ENCODE measurements at regions not wholly inside any gene's neighbourhood (a gene's known extent, or its start where the extent isn't known, plus 50 kb on each side); places are given as distances from the start of the nearest gene placed in this dataset.

GRCh38 chr12:9361879-9362326 is 153.7 kb upstream of the PZP start:
- POLR2A ChIA-PET: interaction anchor here (1.4 kb wide), 1 partner anchor 11 kb away, joined by 4 read pairs; no protein-coding TSS in a partner anchor
- H3K9me3 ChIP-seq (ENCODE audit: low read length): no peaks in the 10 kb centered on the region
- H3K4me2 ChIP-seq (ENCODE audit: low read depth, low read length): no peak overlapping the region
- H3K79me2 ChIP-seq (ENCODE audit: insufficient read depth, low read length): no peaks in the 10 kb centered on the region
- WGBS (ENCODE audit: low lambda C conversion rate): 84% methylated on average over 12 of the region's 12 CpGs
- BruUV-seq (replicated peaks): no TSS peak
- FAIRE-seq (no peak), DNase-seq (ENCODE audit: low spot score) (no peak), ATAC-seq (no peak)
- intact Hi-C loops (cut with micrococcal nuclease; ENCODE audit: unreplicated experiment) (no loop called here), in situ Hi-C loops (cut with HindIII; ENCODE audit: extremely low pct_ligation_motif_present, low pct_unique_long_range_greater_than_20kb) (no loop called here)
- H2AFZ ChIP-seq (ENCODE audit: low read length): no peak overlapping the region
- H4K20me1 ChIP-seq (ENCODE audit: insufficient read depth, low read length): no peaks in the 10 kb centered on the region
- H3K27me3 ChIP-seq (ENCODE audit: control insufficient read depth in 1 of 2, insufficient read depth in 2 of 2, low read length in 2 of 2): no peaks in the 10 kb centered on the region; a peak in 1 of 5 replicates
- H3K4me3 ChIP-seq (replicated peaks in 1 of 3; ENCODE audit: insufficient read depth in 1 of 3, low read depth in 2 of 3, low read length in 3 of 3): no peak overlapping the region
- no peak overlapping the region for H3K27ac ChIP-seq (ENCODE audit: extremely low read length, insufficient read depth, low read length)
- H3K4me1 ChIP-seq (ENCODE audit: insufficient read depth, low read length): peaks cover 42% of the 10 kb centered on the region
- H3K9ac ChIP-seq (ENCODE audit: insufficient read depth, low read depth, low read length): no peak overlapping the region
- CTCF ChIA-PET (ENCODE audit: low intra/inter-chr PET ratio, low total read pairs): no interaction called here
- no peaks in the 10 kb centered on the region for H3K36me3 ChIP-seq (replicated peaks in 1 of 2; ENCODE audit: control insufficient read depth in 1 of 2, insufficient read depth in 2 of 2, low read length in 2 of 2)
- TF ChIP-seq FOXC1 (CRISPR knock-in tag; IDR thresholded peaks at IDR 0.05; ENCODE audit: borderline replicate concordance) (no peak), ZNF768 (CRISPR knock-in tag; IDR thresholded peaks at IDR 0.05) (no peak), GATA4 (IDR thresholded peaks at IDR 0.05; ENCODE audit: borderline replicate concordance, low read depth) (no peak), NCOR1 (IDR thresholded peaks at IDR 0.05; ENCODE audit: borderline replicate concordance, low read length) (no peak), PTBP1 (IDR thresholded peaks at IDR 0.05; ENCODE audit: low read depth, low read length, poor library complexity, severe bottlenecking) (no peak), EZH2 (conservative IDR thresholded peaks at IDR 0.05; ENCODE audit: low read depth, low read length) (no peak), STAT6 (CRISPR knock-in tag; IDR thresholded peaks at IDR 0.05; ENCODE audit: borderline replicate concordance) (no peak), CSRNP2 (CRISPR knock-in tag; conservative IDR thresholded peaks at IDR 0.05; ENCODE audit: low read depth) (no peak), ZNF773 (CRISPR knock-in tag; IDR thresholded peaks at IDR 0.05; ENCODE audit: borderline replicate concordance) (no peak), ZNF446 (CRISPR knock-in tag; IDR thresholded peaks at IDR 0.05) (no peak), ZNF674 (CRISPR knock-in tag; IDR thresholded peaks at IDR 0.05; ENCODE audit: low read depth) (no peak), ZBTB7A (CRISPR knock-in tag; IDR thresholded peaks at IDR 0.05) (no peak), ZNF138 (CRISPR knock-in tag; IDR thresholded peaks at IDR 0.05; ENCODE audit: low read depth) (no peak), ZUFSP (CRISPR knock-in tag; IDR thresholded peaks at IDR 0.05; ENCODE audit: borderline replicate concordance) (no peak), ZNF256 (CRISPR knock-in tag; conservative IDR thresholded peaks at IDR 0.05) (no peak), MXD3 (CRISPR knock-in tag; IDR thresholded peaks at IDR 0.05) (no peak), CBFB (CRISPR knock-in tag; IDR thresholded peaks at IDR 0.05) (no peak)
